ENCODE measurements at regions not wholly inside any gene's neighbourhood (a gene's known extent, or its start where the extent isn't known, plus 50 kb on each side); places are given as distances from the start of the nearest gene placed in this dataset.

- Mint-ChIP-seq H3K27ac (ENCODE audit: unreplicated experiment) (no peak overlapping the region), H3K4me3 (ENCODE audit: unreplicated experiment) (no peak overlapping the region), H3K4me1 (ENCODE audit: unreplicated experiment) (no peaks in the 10 kb centered on the region), H3K36me3 (ENCODE audit: unreplicated experiment) (no peaks in the 10 kb centered on the region), H3K9me3 (ENCODE audit: unreplicated experiment) (peaks cover 3% of the 10 kb centered on the region), H3K27me3 (ENCODE audit: unreplicated experiment) (peaks cover 17% of the 10 kb centered on the region)
- TF ChIP-seq CTCF (IDR thresholded peaks at IDR 0.05) = no peak
- DNase-seq (ENCODE audit: extremely low spot score, unreplicated experiment) = no peak
These were observed 182.4 kb downstream of the DICER1 start for GRCh38 chr14:94974893-94975292.

GRCh38 chr14:94974422-94974821 lies 182.9 kb downstream of the DICER1 start:
- no peak for TF ChIP-seq CTCF (IDR thresholded peaks at IDR 0.05)
- Mint-ChIP-seq H3K27ac (ENCODE audit: unreplicated experiment) (no peak overlapping the region), H3K36me3 (ENCODE audit: unreplicated experiment) (no peaks in the 10 kb centered on the region)

GRCh38 chr14:94971750-94972149 lies 185.6 kb downstream of the DICER1 start:
- no peaks in the 10 kb centered on the region for H3K36me3 Mint-ChIP-seq (ENCODE audit: unreplicated experiment)
- H3K4me1 Mint-ChIP-seq (ENCODE audit: unreplicated experiment) = no peaks in the 10 kb centered on the region
- no peak overlapping the region for H3K4me3 Mint-ChIP-seq (ENCODE audit: unreplicated experiment)
- no peak overlapping the region for H3K27ac Mint-ChIP-seq (ENCODE audit: unreplicated experiment)
- H3K27me3 Mint-ChIP-seq (ENCODE audit: unreplicated experiment) = peaks cover 18% of the 10 kb centered on the region
- peaks cover 3% of the 10 kb centered on the region for H3K9me3 Mint-ChIP-seq (ENCODE audit: unreplicated experiment)
- peak; percentile 21 for DNase-seq (ENCODE audit: extremely low spot score, unreplicated experiment)
- TF ChIP-seq CTCF (IDR thresholded peaks at IDR 0.05) = no peak

More at GRCh38 chr14:94974422-94974821, 182.9 kb downstream of the DICER1 start:
- peaks cover 12% of the 10 kb centered on the region for H3K27me3 Mint-ChIP-seq (ENCODE audit: unreplicated experiment)
- H3K9me3 Mint-ChIP-seq (ENCODE audit: unreplicated experiment) = peaks cover 3% of the 10 kb centered on the region
- no peak overlapping the region for H3K4me3 Mint-ChIP-seq (ENCODE audit: unreplicated experiment)
- no peak for DNase-seq (ENCODE audit: extremely low spot score, unreplicated experiment)
- H3K4me1 Mint-ChIP-seq (ENCODE audit: unreplicated experiment) = no peaks in the 10 kb centered on the region

GRCh38 chr14:94970941-94971730 lies 186.2 kb downstream of the DICER1 start:
- Mint-ChIP-seq H3K9me3 (ENCODE audit: unreplicated experiment) (peaks cover 3% of the 10 kb centered on the region), H3K4me3 (ENCODE audit: unreplicated experiment) (no peak overlapping the region), H3K4me1 (ENCODE audit: unreplicated experiment) (no peaks in the 10 kb centered on the region), H3K27me3 (ENCODE audit: unreplicated experiment) (peaks cover 18% of the 10 kb centered on the region), H3K27ac (ENCODE audit: unreplicated experiment) (no peak overlapping the region), H3K36me3 (ENCODE audit: unreplicated experiment) (no peaks in the 10 kb centered on the region)
- peak; percentile 13 for DNase-seq (ENCODE audit: extremely low spot score, unreplicated experiment)
- no peak for TF ChIP-seq CTCF (IDR thresholded peaks at IDR 0.05)

GRCh38 chr14:94969766-94970165 lies 187.6 kb downstream of the DICER1 start:
- no peaks in the 10 kb centered on the region for H3K4me1 Mint-ChIP-seq (ENCODE audit: unreplicated experiment)
- peaks cover 18% of the 10 kb centered on the region for H3K27me3 Mint-ChIP-seq (ENCODE audit: unreplicated experiment)
- H3K27ac Mint-ChIP-seq (ENCODE audit: unreplicated experiment) = no peak overlapping the region
- no peak overlapping the region for H3K4me3 Mint-ChIP-seq (ENCODE audit: unreplicated experiment)
- DNase-seq (ENCODE audit: extremely low spot score, unreplicated experiment) = peak; percentile 56
- no peaks in the 10 kb centered on the region for H3K36me3 Mint-ChIP-seq (ENCODE audit: unreplicated experiment)
- TF ChIP-seq CTCF (IDR thresholded peaks at IDR 0.05) = no peak
- peaks cover 3% of the 10 kb centered on the region for H3K9me3 Mint-ChIP-seq (ENCODE audit: unreplicated experiment)
